GM12874 (cell line): ENCODE measurements at regions not wholly inside any gene's neighbourhood (a gene's known extent, or its start where the extent isn't known, plus 50 kb on each side); places are given as distances from the start of the nearest gene placed in this dataset.

Experiments used
- TF ChIP-seq, protein P1 (sequence below): IDR thresholded peaks from 2 replicates; pipeline ENCODE4 v1.5.1; 2011; ENCODE audit warnings: low read depth, mild to moderate bottlenecking, control low read depth, low read length, moderate library complexity; ENCODE audit not compliant: insufficient read depth

GRCh38 chr5:8840237-8840636 is 705.6 kb downstream of the SEMA5A start:
- TF ChIP-seq, protein P1, sequence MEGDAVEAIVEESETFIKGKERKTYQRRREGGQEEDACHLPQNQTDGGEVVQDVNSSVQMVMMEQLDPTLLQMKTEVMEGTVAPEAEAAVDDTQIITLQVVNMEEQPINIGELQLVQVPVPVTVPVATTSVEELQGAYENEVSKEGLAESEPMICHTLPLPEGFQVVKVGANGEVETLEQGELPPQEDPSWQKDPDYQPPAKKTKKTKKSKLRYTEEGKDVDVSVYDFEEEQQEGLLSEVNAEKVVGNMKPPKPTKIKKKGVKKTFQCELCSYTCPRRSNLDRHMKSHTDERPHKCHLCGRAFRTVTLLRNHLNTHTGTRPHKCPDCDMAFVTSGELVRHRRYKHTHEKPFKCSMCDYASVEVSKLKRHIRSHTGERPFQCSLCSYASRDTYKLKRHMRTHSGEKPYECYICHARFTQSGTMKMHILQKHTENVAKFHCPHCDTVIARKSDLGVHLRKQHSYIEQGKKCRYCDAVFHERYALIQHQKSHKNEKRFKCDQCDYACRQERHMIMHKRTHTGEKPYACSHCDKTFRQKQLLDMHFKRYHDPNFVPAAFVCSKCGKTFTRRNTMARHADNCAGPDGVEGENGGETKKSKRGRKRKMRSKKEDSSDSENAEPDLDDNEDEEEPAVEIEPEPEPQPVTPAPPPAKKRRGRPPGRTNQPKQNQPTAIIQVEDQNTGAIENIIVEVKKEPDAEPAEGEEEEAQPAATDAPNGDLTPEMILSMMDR = no peak

GRCh38 chr5:8842971-8843551 is 702.8 kb downstream of the SEMA5A start:
- TF ChIP-seq, protein P1 = no peak

- TF ChIP-seq, protein P1 = no peak
Measured at GRCh38 chr5:8843771-8844170, 702.1 kb downstream of the SEMA5A start.

- TF ChIP-seq, protein P1 = no peak
Measured at GRCh38 chr5:8844206-8844605, 701.7 kb downstream of the SEMA5A start.

GRCh38 chr5:8844847-8845246 is 701.0 kb downstream of the SEMA5A start:
- TF ChIP-seq, protein P1 = no peak

DNA sequence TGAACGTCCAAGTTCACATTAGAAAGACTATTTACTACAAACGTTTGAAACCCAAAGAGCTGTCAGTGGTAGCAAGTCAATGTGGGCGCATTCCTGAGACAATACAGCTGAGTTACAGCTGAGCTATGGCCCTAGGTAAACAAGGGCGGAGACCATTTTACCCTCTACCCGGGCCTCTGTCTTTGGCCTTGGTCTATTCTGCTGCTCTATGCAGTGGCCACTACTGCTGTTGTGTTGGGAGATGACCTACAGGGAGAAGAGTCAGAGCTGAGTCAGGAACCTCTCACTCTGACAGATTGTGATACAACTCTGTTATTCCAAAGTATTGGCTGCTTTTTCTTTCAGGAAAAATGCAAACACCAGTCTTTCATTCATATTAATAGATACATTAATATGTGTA is 700.6 kb downstream of the SEMA5A start:
- TF ChIP-seq, protein P1 = no peak

DNA sequence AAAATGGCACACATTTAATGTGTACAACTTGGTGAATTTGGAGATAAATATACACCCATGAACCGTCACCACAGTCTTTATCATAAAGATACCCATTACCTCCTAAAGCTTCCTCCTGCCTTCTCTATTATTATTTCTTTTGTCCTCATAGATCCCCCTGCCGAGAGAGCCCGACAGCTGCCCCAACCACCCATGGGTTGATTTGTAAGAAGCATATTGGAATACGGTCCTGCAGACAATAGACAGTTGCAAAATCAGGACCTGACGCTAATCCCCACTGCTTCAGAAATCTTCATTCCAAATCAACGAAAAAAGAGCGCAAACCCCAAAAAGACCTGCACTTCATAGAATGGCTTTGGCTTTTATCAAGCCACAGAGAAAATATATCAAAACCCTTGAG is 697.5 kb downstream of the SEMA5A start:
- TF ChIP-seq, protein P1 = no peak

DNA sequence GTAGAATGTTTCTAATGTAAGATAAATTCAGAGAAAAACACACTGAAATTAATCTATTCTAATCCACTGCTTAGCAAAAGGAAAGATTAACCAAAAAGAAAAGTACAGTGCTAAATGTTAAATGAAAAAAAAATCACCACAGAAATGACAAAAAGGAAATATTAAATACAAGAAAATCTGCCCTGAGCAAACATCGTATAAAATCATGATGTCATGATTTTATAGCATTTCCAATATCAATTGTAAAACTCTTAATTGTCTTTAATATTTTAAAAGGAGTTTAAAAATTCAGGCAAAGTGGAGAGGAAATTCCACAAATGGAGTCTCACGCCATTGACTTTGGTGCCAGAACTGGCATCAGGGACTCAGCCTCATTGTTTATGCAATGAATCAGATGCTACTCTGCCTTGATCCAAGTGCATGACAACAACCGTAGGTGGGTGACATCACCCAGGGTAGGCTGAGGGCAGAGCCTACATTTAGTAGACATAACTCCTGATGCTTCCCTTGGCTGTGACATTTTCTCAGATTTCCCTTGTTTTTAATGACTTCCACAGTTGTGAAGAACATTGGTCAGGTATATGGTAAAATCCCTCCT is 696.8 kb downstream of the SEMA5A start:
- TF ChIP-seq, protein P1 = no peak
